Transverse colon (tissue), 4 donors: ENCODE measurements at regions not wholly inside any gene's neighbourhood (a gene's known extent, or its start where the extent isn't known, plus 50 kb on each side); places are given as distances from the start of the nearest gene placed in this dataset.

Source experiments
- DNase-seq: peaks from one replicate; pipeline ENCODE4 v3.0.0-alpha.2; 2019
- H3K27ac ChIP-seq, 4 donors: fragments of 200-600 bp; sonication (generic); 2 replicates each; pipeline ENCODE4 v1.5.1; 2016 to 2018; ENCODE audit warnings: inconsistent platforms in 4 of 4
- H3K27me3 ChIP-seq: fragments of 200-600 bp; sonication (generic); 2 replicates; pipeline ENCODE4 v1.5.1; 2017; ENCODE audit warnings: inconsistent platforms
- H3K36me3 ChIP-seq, 4 donors: fragments of 200-600 bp; sonication (generic); 2 replicates each; pipeline ENCODE4 v1.5.1; 2017 to 2019; ENCODE audit warnings: inconsistent platforms in 4 of 4
- H3K4me1 ChIP-seq, 4 donors: fragments of 200-600 bp; sonication (generic); 2 replicates each; pipeline ENCODE4 v1.5.1; 2017 to 2020; ENCODE audit warnings: inconsistent platforms in 4 of 4
- H3K4me3 ChIP-seq, 4 donors: fragments of 200-600 bp; sonication (generic); 1 replicate in 1 of 4; 2 replicates in 3 of 4; pipeline versions ENCODE4 v1.5.1 to v1.6.1; 2017 to 2019; ENCODE audit warnings: inconsistent platforms in 4 of 4
- H3K9me3 ChIP-seq, 2 donors: fragments of 200-600 bp; sonication (generic); 2 replicates each; pipeline ENCODE4 v1.5.1; 2017 to 2019; ENCODE audit warnings: inconsistent platforms in 2 of 2
- CTCF ChIP-seq, 5 experiments: fragments of 200-600 bp in 3 of 5; fragments of 450-650 bp in 2 of 5; sonication (generic) in 3 of 5; IDR thresholded peaks; 1 replicate in 2 of 5; 2 replicates in 3 of 5; pipeline ENCODE4 v1.5.1; 2016 to 2017; ENCODE audit warnings: antibody characterized with exemption in 5 of 5, inconsistent platforms in 3 of 5, mild to moderate bottlenecking in 2 of 5, moderate library complexity in 1 of 5
- EP300 ChIP-seq: sonication (generic); formaldehyde crosslinking; IDR thresholded peaks from one replicate; pipeline ENCODE4 v1.6.1; 2017; ENCODE audit warnings: antibody characterized with exemption, low read depth
- POLR2A ChIP-seq: fragments of 450-650 bp; IDR thresholded peaks from one replicate; pipeline ENCODE4 v1.6.1; 2016; ENCODE audit warnings: antibody characterized with exemption, mild to moderate bottlenecking, moderate library complexity
- POLR2AphosphoS5 ChIP-seq, 3 donors: sonication (generic); formaldehyde crosslinking; IDR thresholded peaks; one replicate each; pipeline ENCODE4 v1.6.1; 2016; ENCODE audit warnings: antibody characterized with exemption in 3 of 3
- WGBS, 2 donors: methylation state at CpG; one replicate each; pipeline ENCODE4 v1.1.5; 2018; ENCODE audit warnings: low coverage in 1 of 2; 5-methylcytosine and 5-hydroxymethylcytosine counted together
- in situ Hi-C, 4 donors: fragments of 200-750 bp; cut with MboI; loops; one replicate each; pipeline versions ENCODE4 v1.15.0 to v1.15.1; 2017; ENCODE audit warnings: low sequenced_read_pairs in 3 of 4, low pct_ligation_motif_present in 1 of 4, low pct_unique_long_range_greater_than_20kb in 1 of 4
- intact Hi-C: fragments of 100-400 bp; cut with DNase I; formaldehyde crosslinking; loops from one replicate; pipeline ENCODE4 v1.15.1; 2023; ENCODE audit warnings: low total_unique reads

GRCh38 chr12:114477989-114478395 is 72.0 kb upstream of the TBX5 start:
- no peak for TF ChIP-seq POLR2A
- no peak for TF ChIP-seq CTCF (IDR thresholded peaks at IDR 0.05)
- TF ChIP-seq POLR2AphosphoS5 (IDR thresholded peaks at IDR 0.05): no peak
- TF ChIP-seq EP300: no peak
- intact Hi-C loops: no loop called here
- no peak for DNase-seq
- Histone ChIP-seq H3K4me1 (peaks cover 0 to 16% (median 7%) of the 10 kb centered on the region in 4 donors), H3K9me3 (no peaks in the 10 kb centered on the region), H3K27ac (no peak overlapping the region), H3K27me3 (peaks cover 78% of the 10 kb centered on the region), H3K36me3 (no peaks in the 10 kb centered on the region), H3K4me3 (no peak overlapping the region)
- in situ Hi-C loops: no loop called here
- WGBS, 2 donors: 12 to 20% methylated on average over 5 of the region's 5 CpGs

GRCh38 chr12:114476159-114476558 is 70.2 kb upstream of the TBX5 start:
- no peak for DNase-seq
- H3K27me3 ChIP-seq: peaks cover 60% of the 10 kb centered on the region
- in situ Hi-C loops: no loop called here

GRCh38 chr12:114473717-114474116 is 67.8 kb upstream of the TBX5 start:
- 69 to 71% methylated on average over 3 of the region's 3 CpGs for WGBS, 2 donors
- intact Hi-C loops: no loop called here
- Histone ChIP-seq H3K9me3 (no peaks in the 10 kb centered on the region), H3K27me3 (peaks cover 35% of the 10 kb centered on the region), H3K27ac (no peak overlapping the region), H3K4me3 (no peak overlapping the region), H3K36me3 (no peaks in the 10 kb centered on the region), H3K4me1 (no peaks in the 10 kb centered on the region)
- in situ Hi-C loops: no loop called here
- no peak for DNase-seq
- TF ChIP-seq POLR2A (no peak), EP300 (no peak), CTCF (IDR thresholded peaks at IDR 0.05) (no peak), POLR2AphosphoS5 (IDR thresholded peaks at IDR 0.05) (no peak)

More at GRCh38 chr12:114476159-114476558, 70.2 kb upstream of the TBX5 start:
- intact Hi-C loops: no loop called here
- Histone ChIP-seq H3K36me3 (no peaks in the 10 kb centered on the region), H3K27ac (no peak overlapping the region), H3K9me3 (no peaks in the 10 kb centered on the region), H3K4me3 (no peak overlapping the region), H3K4me1 (peaks cover 0 to 16% (median 7%) of the 10 kb centered on the region in 4 donors)
- TF ChIP-seq EP300 (no peak), CTCF (IDR thresholded peaks at IDR 0.05) (no peak), POLR2AphosphoS5 (IDR thresholded peaks at IDR 0.05) (no peak), POLR2A (no peak)
- WGBS, 2 donors: 25 to 58% methylated on average over 1 to 2 of the region's 2 CpGs

- TF ChIP-seq POLR2AphosphoS5 (IDR thresholded peaks at IDR 0.05) (no peak), POLR2A (no peak), CTCF (IDR thresholded peaks at IDR 0.05) (no peak), EP300 (no peak)
- H3K27me3 ChIP-seq: peaks cover 28% of the 10 kb centered on the region
- DNase-seq: no peak
- 73 to 90% methylated on average over 2 of the region's 2 CpGs for WGBS, 2 donors
- H3K4me1 ChIP-seq: no peaks in the 10 kb centered on the region
- H3K27ac ChIP-seq: no peak overlapping the region
- H3K36me3 ChIP-seq: no peaks in the 10 kb centered on the region
- H3K9me3 ChIP-seq: no peaks in the 10 kb centered on the region
- intact Hi-C loops (no loop called here), in situ Hi-C loops (no loop called here)
- no peak overlapping the region for H3K4me3 ChIP-seq
Observed at GRCh38 chr12:114473018-114473417, 67.1 kb upstream of the TBX5 start.
